ENCODE measurements at regions not wholly inside any gene's neighbourhood (a gene's known extent, or its start where the extent isn't known, plus 50 kb on each side); places are given as distances from the start of the nearest gene placed in this dataset.

DNA sequence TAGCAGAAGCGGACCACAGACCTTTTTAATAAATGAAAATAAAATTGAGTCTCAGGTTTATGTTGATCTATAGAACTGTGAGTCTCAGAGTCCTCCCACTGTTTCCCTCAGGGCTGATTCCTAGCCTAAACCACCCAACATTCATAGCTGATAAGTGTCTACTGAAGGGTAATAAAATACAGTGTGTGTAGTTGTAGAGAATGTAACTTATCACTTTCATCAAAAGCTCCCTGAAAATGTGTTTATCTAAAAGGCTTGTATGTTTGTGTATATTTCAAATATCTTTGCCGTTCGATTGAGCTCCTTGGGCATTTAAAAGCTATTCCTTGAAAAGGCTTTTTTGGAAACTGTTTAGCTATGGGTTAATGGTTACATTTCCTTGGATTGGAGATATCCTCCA is 740.3 kb upstream of the SOX9 start:
- TF ChIP-seq POLR2A (IDR thresholded peaks at IDR 0.05), result no peak
- TF ChIP-seq, protein P1, sequence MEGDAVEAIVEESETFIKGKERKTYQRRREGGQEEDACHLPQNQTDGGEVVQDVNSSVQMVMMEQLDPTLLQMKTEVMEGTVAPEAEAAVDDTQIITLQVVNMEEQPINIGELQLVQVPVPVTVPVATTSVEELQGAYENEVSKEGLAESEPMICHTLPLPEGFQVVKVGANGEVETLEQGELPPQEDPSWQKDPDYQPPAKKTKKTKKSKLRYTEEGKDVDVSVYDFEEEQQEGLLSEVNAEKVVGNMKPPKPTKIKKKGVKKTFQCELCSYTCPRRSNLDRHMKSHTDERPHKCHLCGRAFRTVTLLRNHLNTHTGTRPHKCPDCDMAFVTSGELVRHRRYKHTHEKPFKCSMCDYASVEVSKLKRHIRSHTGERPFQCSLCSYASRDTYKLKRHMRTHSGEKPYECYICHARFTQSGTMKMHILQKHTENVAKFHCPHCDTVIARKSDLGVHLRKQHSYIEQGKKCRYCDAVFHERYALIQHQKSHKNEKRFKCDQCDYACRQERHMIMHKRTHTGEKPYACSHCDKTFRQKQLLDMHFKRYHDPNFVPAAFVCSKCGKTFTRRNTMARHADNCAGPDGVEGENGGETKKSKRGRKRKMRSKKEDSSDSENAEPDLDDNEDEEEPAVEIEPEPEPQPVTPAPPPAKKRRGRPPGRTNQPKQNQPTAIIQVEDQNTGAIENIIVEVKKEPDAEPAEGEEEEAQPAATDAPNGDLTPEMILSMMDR (IDR thresholded peaks at IDR 0.05), result no peak

Measured in Peyer's patch (tissue), 4 donors.